Astrocyte of the spinal cord (primary cell): ENCODE measurements at regions not wholly inside any gene's neighbourhood (a gene's known extent, or its start where the extent isn't known, plus 50 kb on each side); places are given as distances from the start of the nearest gene placed in this dataset.

Experiments
- DNase-seq: peaks from one replicate; pipeline ENCODE4 v3.0.0; 2011; ENCODE audit warnings: low read depth, low spot score
- H3K4me3 ChIP-seq: 2 replicates; pipeline ENCODE4 v1.5.1; 2011; ENCODE audit warnings: low read depth, mild to moderate bottlenecking, low read length, moderate library complexity
- CTCF ChIP-seq: IDR thresholded peaks from 2 replicates; pipeline ENCODE4 v1.5.1; 2012; ENCODE audit warnings: low read depth, mild to moderate bottlenecking, low read length, inconsistent platforms
- in situ Hi-C: cut with HindIII; loops from 2 replicates; pipeline ENCODE4 v1.10.0; 2017; ENCODE audit warnings: low sequenced_read_pairs

GRCh38 chr5:171667341-171668096 lies 118.1 kb upstream of the SMIM23 start:
- H3K4me3 ChIP-seq: no peak overlapping the region
- in situ Hi-C loops: no loop called here
- peak; percentile 24 for TF ChIP-seq CTCF
- DNase-seq: peak; percentile 90

GRCh38 chr5:171668097-171668412 lies 117.6 kb upstream of the SMIM23 start:
- H3K4me3 ChIP-seq: no peak overlapping the region
- in situ Hi-C loops: no loop called here
- TF ChIP-seq CTCF: no peak
- DNase-seq: no peak

- no peak overlapping the region for H3K4me3 ChIP-seq
- TF ChIP-seq CTCF: no peak
- in situ Hi-C loops: no loop called here
- no peak for DNase-seq
Measured at GRCh38 chr5:171669571-171669970, 116.0 kb upstream of the SMIM23 start.

GRCh38 chr5:171672556-171672955 lies 113.1 kb upstream of the SMIM23 start:
- in situ Hi-C loops: no loop called here
- no peak overlapping the region for H3K4me3 ChIP-seq
- no peak for DNase-seq
- TF ChIP-seq CTCF: no peak

GRCh38 chr5:171673328-171673727 lies 112.3 kb upstream of the SMIM23 start:
- no peak for DNase-seq
- TF ChIP-seq CTCF: no peak
- in situ Hi-C loops: no loop called here
- H3K4me3 ChIP-seq: no peak overlapping the region

GRCh38 chr5:171673840-171674239 lies 111.8 kb upstream of the SMIM23 start:
- TF ChIP-seq CTCF: no peak
- DNase-seq: no peak
- H3K4me3 ChIP-seq: no peak overlapping the region
- in situ Hi-C loops: no loop called here
